GM10266 (cell line): ENCODE measurements at regions not wholly inside any gene's neighbourhood (a gene's known extent, or its start where the extent isn't known, plus 50 kb on each side); places are given as distances from the start of the nearest gene placed in this dataset.

Experiments used
- DNase-seq: peaks from one replicate; pipeline ENCODE4 v3.0.0; 2012; ENCODE audit errors: extremely low spot score
- TF ChIP-seq, protein P1 (sequence below): IDR thresholded peaks from 2 replicates; pipeline ENCODE4 v1.5.1; 2012; ENCODE audit warnings: mild to moderate bottlenecking, low read depth; ENCODE audit not compliant: control insufficient read depth, insufficient read depth; ENCODE audit errors: missing control alignments

GRCh38 chr6:79864421-79864820, 82.9 kb downstream of the ELOVL4 start:
- no peak for DNase-seq
- TF ChIP-seq, protein P1, sequence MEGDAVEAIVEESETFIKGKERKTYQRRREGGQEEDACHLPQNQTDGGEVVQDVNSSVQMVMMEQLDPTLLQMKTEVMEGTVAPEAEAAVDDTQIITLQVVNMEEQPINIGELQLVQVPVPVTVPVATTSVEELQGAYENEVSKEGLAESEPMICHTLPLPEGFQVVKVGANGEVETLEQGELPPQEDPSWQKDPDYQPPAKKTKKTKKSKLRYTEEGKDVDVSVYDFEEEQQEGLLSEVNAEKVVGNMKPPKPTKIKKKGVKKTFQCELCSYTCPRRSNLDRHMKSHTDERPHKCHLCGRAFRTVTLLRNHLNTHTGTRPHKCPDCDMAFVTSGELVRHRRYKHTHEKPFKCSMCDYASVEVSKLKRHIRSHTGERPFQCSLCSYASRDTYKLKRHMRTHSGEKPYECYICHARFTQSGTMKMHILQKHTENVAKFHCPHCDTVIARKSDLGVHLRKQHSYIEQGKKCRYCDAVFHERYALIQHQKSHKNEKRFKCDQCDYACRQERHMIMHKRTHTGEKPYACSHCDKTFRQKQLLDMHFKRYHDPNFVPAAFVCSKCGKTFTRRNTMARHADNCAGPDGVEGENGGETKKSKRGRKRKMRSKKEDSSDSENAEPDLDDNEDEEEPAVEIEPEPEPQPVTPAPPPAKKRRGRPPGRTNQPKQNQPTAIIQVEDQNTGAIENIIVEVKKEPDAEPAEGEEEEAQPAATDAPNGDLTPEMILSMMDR, result no peak

GRCh38 chr6:79864001-79864400, 83.4 kb downstream of the ELOVL4 start:
- TF ChIP-seq, protein P1, result no peak
- no peak for DNase-seq

GRCh38 chr6:79863566-79863965, 83.8 kb downstream of the ELOVL4 start:
- TF ChIP-seq, protein P1, result no peak
- DNase-seq, result no peak

GRCh38 chr6:79862711-79863110, 84.6 kb downstream of the ELOVL4 start:
- TF ChIP-seq, protein P1, result no peak
- no peak for DNase-seq

- no peak for DNase-seq
- TF ChIP-seq, protein P1, result no peak
Observed at GRCh38 chr6:79862126-79862525, 85.2 kb downstream of the ELOVL4 start.

- no peak for DNase-seq
- TF ChIP-seq, protein P1, result no peak
Observed at GRCh38 chr6:79861023-79861422, 86.3 kb downstream of the ELOVL4 start.

DNA sequence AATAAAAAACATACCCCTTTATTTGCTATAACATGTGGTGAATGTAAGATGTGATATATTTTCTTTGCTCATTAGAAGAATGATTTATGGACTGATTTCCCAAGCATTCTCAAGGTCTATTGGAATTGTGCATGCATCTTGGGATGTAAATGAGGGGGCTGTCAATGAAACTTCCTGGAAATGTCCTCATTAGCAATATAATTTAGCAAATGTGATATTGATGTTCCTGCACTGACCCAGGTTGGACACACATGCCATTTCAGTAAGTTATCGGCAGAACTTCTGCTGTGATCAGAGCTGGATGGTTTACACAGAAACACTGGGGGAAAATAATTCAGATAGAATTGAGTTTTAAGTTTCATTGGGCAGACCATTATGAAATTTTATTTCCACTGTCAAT, 99.9 kb downstream of the ELOVL4 start:
- TF ChIP-seq, protein P1, result no peak
- no peak for DNase-seq
